Cardiac muscle cell (in vitro differentiated cells and primary cell): ENCODE measurements at regions not wholly inside any gene's neighbourhood (a gene's known extent, or its start where the extent isn't known, plus 50 kb on each side); places are given as distances from the start of the nearest gene placed in this dataset.

Source experiments
- DNase-seq, 2 donors: peaks; one replicate each; pipeline versions ENCODE4 v3.0.0 to v3.0.0-alpha.2; 2010 to 2017; ENCODE audit warnings: low read depth in 1 of 2, low spot score in 1 of 2
- H3K27ac ChIP-seq: fragments of 200-600 bp; sonication (generic); 2 replicates; pipeline ENCODE4 v1.5.1; 2016
- H3K27me3 ChIP-seq: fragments of 200-600 bp; sonication (generic); 2 replicates; pipeline ENCODE4 v1.6.0; 2016; ENCODE audit warnings: control low read depth
- H3K36me3 ChIP-seq: fragments of 200-600 bp; sonication (generic); 2 replicates; pipeline ENCODE4 v1.5.1; 2016; ENCODE audit warnings: control low read depth
- H3K4me1 ChIP-seq: fragments of 200-600 bp; sonication (generic); 2 replicates; pipeline ENCODE4 v1.8.1; 2017; ENCODE audit warnings: low read depth, mild to moderate bottlenecking, mixed run types
- H3K4me3 ChIP-seq: fragments of 200-600 bp; sonication (generic); 2 replicates; pipeline ENCODE4 v1.5.1; 2016; ENCODE audit warnings: mild to moderate bottlenecking
- H3K9me3 ChIP-seq: fragments of 200-600 bp; sonication (generic); 2 replicates; pipeline ENCODE4 v1.5.1; 2017; ENCODE audit warnings: low read depth, mild to moderate bottlenecking, control low read depth
- TF ChIP-seq, protein P1 (sequence below): IDR thresholded peaks from 2 replicates; pipeline ENCODE4 v1.5.1; 2012; ENCODE audit warnings: low read depth, mild to moderate bottlenecking, low read length

DNA sequence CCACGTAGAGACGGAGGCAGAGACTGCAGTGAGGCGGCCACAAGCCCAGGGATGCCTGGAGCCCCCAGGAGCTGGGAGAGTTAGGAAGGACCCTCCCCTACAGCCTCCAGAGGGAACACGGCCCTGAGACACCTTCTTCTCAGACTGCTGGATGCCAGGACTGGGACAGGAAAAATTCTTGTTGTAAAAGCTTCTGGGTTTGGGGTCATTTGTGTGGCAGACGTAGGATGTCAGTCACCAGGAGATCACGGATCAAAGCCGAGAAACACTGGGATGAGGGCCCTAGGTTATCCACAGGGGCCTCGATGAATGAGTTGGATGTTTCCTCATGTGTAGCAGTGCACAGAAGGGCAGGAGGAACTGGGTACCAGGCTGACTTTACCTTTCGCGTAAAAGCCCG is 163.7 kb downstream of the SHOX start:
- Histone ChIP-seq H3K27ac (no peak overlapping the region), H3K4me3 (no peak overlapping the region), H3K4me1 (no peaks in the 10 kb centered on the region), H3K36me3 (no peaks in the 10 kb centered on the region), H3K27me3 (peaks cover 26% of the 10 kb centered on the region), H3K9me3 (no peaks in the 10 kb centered on the region)
- no peak for DNase-seq
- TF ChIP-seq, protein P1, sequence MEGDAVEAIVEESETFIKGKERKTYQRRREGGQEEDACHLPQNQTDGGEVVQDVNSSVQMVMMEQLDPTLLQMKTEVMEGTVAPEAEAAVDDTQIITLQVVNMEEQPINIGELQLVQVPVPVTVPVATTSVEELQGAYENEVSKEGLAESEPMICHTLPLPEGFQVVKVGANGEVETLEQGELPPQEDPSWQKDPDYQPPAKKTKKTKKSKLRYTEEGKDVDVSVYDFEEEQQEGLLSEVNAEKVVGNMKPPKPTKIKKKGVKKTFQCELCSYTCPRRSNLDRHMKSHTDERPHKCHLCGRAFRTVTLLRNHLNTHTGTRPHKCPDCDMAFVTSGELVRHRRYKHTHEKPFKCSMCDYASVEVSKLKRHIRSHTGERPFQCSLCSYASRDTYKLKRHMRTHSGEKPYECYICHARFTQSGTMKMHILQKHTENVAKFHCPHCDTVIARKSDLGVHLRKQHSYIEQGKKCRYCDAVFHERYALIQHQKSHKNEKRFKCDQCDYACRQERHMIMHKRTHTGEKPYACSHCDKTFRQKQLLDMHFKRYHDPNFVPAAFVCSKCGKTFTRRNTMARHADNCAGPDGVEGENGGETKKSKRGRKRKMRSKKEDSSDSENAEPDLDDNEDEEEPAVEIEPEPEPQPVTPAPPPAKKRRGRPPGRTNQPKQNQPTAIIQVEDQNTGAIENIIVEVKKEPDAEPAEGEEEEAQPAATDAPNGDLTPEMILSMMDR: no peak

DNA sequence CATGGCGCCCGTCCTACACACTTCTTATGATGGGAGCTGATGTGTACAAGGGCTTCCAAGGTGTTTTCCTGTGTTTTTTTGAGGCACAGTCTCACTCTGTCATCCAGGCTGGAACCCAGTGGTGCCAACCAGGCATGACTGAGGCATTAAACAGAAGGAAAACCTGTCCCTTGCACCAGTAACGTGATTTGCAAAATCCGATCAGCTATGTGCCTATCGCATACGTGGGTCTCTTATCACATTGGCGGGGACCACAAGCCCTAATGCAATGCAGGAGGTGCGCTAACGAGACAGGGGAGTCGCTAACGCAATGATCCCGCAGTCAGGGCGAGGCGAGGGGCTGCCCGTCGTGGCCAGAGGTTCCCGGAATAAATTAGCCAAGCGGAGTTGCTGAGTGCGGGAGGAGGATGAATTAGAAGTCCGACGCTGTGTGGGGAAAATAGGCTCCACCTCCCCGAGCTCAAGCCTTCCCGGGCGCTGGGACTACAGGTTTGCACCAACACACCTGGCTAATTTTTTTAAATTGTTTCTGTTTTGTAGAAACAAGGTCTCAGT is 162.7 kb downstream of the SHOX start:
- no peak for DNase-seq
- H3K27ac ChIP-seq: no peak overlapping the region
- H3K4me1 ChIP-seq: no peaks in the 10 kb centered on the region
- H3K4me3 ChIP-seq: no peak overlapping the region
- TF ChIP-seq, protein P1: no peak
- no peaks in the 10 kb centered on the region for H3K36me3 ChIP-seq
- peaks cover 31% of the 10 kb centered on the region for H3K27me3 ChIP-seq
- H3K9me3 ChIP-seq: no peaks in the 10 kb centered on the region

DNA sequence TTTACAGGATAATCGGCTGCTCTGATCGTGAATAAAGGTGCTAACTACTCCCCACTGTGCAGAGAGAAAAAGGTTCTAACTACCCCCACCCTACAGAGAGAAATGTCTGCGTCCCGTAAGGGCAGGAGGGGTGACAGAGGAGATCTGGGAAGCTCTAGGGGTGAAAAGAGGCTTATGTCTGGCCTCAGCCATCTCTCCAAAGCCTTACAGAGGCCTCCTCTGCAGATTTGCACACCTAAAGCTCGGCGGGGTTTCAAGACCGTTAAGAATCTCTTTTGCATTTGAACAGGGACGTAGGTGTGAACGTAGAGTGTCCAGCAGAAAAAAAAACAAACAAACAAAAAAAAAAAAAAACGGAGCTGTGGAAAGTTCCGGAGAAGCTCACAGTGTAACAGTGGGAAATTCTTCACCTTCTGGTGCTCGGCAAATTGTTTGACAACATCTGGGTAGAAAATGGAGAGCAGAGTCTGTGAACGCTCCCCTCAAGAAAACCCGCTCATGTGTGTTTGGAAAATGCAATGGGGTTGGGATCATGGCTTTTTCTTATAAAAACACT is 161.0 kb downstream of the SHOX start:
- Histone ChIP-seq H3K9me3 (no peaks in the 10 kb centered on the region), H3K4me3 (no peak overlapping the region), H3K27ac (no peak overlapping the region), H3K27me3 (peaks cover 31% of the 10 kb centered on the region), H3K36me3 (no peaks in the 10 kb centered on the region), H3K4me1 (no peaks in the 10 kb centered on the region)
- TF ChIP-seq, protein P1: no peak
- DNase-seq: no peak

DNA sequence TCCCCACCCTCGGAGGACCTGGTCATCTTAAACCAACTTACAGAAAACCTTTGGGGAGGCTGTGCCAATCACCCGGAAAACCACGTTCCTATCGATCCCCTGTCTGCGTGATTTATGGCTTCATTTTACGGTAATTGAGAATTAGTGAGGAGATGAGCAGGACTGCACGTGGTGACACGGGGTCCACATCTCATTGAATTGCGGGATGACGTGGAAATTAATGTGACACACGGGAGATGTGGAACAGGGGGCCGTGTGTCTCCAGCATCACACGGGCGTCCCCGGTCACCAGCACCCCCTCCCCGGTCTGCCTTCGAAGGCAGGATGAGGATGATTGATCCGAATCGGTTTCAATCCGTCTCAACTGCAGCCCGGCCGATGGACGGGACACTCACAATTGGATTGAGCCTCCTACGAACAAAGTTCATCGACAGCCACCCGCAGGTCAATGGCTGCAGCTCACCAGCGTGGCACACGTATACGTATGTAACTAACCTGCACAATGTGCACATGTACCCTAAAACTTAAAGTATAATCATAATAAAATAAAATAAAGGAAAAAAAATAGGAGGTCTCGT is 160.3 kb downstream of the SHOX start:
- H3K36me3 ChIP-seq: no peaks in the 10 kb centered on the region
- TF ChIP-seq, protein P1: no peak
- no peaks in the 10 kb centered on the region for H3K4me1 ChIP-seq
- no peak overlapping the region for H3K4me3 ChIP-seq
- peaks cover 31% of the 10 kb centered on the region for H3K27me3 ChIP-seq
- DNase-seq: no peak
- no peak overlapping the region for H3K27ac ChIP-seq
- no peaks in the 10 kb centered on the region for H3K9me3 ChIP-seq

DNA sequence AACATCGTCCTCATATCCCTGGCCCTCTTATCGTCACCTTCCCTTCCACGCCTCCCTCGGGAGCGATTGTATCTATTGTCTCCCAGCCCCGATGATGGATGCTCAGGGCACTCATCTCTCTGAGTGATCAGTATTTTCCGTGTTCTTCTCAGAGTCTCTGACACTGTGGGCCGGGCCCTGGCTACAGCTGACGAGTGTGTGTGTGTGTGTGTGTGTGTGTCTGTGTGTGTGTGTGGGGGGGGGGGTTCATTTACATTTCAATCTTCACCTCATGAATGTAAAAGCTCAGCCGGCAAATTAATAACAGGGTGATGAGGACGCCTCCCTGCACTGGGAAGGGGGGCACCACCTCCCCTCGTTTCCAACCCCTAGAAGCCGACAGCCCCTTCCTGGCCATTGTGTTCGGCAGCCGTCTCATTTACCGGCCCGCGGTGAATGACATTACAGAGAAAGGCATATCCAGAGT is 159.5 kb downstream of the SHOX start:
- Histone ChIP-seq H3K36me3 (no peaks in the 10 kb centered on the region), H3K27ac (no peak overlapping the region), H3K9me3 (no peaks in the 10 kb centered on the region), H3K4me1 (no peaks in the 10 kb centered on the region), H3K4me3 (no peak overlapping the region), H3K27me3 (peaks cover 31% of the 10 kb centered on the region)
- no peak for DNase-seq
- TF ChIP-seq, protein P1: no peak
